OCI-LY7 (cell line): ENCODE measurements at regions not wholly inside any gene's neighbourhood (a gene's known extent, or its start where the extent isn't known, plus 50 kb on each side); places are given as distances from the start of the nearest gene placed in this dataset.

Experiments
- CTCF ChIP-seq: fragments of 200-600 bp; sonication (generic); conservative IDR thresholded peaks from 2 replicates; pipeline ENCODE4 v1.5.1; 2014; ENCODE audit warnings: mild to moderate bottlenecking, antibody characterized with exemption, low read length, moderate library complexity, mixed read lengths
- EZH2phosphoT487 ChIP-seq: fragments of 200-600 bp; sonication (generic); IDR thresholded peaks from 2 replicates; pipeline ENCODE4 v1.6.1; 2018; ENCODE audit warnings: low read depth, borderline replicate concordance, mild to moderate bottlenecking, mixed run types, antibody characterized with exemption, low read length, moderate library complexity, mixed read lengths

- TF ChIP-seq CTCF (0 out of 2 replicates have a peak, but pooled peaks have one; percentile 25), EZH2phosphoT487 (no peak)
These were observed 491.3 kb downstream of the BUD13 start for GRCh38 chr11:116281173-116282160.
